ENCODE measurements at regions not wholly inside any gene's neighbourhood (a gene's known extent, or its start where the extent isn't known, plus 50 kb on each side); places are given as distances from the start of the nearest gene placed in this dataset.

DNA sequence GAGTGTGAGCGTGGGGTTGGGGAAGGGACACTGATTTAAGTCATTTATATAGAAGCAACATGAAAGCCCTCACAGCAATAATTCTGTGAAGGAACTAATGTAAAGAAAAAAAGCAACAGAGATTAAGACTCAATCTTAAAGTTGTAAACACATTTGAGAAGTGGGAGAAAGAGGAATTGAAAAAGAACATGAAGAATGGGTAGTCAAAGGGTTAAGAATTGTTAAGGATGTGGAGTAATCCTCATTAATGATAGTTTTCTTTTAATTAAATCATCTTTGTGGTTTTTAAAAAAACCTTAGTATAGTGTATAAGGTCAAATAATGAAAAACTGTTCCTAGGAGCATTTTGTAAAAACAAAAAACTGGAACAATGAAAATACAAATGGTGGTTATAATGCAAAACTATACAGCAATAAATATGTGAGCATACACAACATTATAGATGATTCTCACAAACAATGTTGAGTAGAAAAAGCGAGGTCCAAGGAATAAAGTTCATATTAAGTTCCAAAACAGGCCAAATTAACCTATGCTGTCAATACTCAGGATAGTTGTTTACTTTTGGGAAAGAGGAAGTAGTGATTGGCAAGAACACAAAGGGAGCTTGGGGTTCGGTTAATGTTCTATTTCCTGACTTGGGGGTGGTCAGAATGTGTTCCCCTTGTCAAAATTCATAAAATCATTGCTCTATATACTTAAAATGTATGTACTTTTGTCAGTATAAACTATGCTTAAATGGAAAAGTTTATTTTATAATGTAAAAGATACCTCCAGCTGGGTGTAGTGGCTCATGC, 120.4 kb upstream of the ATF7IP start:
- no peak overlapping the region for H4K91ac ChIP-seq (ENCODE audit: insufficient read length, low read depth, low read length)
- no peak overlapping the region for H3K4me2 ChIP-seq (ENCODE audit: insufficient read depth, insufficient read length, low read length)
- Mint-ChIP-seq H3K27ac (peak overlapping the region in 1 of 3 experiments; percentile 65; a peak in 1 of 7 replicates), H3K4me1 (peaks cover 21 to 23% of the 10 kb centered on the region in 2 experiments), H3K4me3 (no peak overlapping the region), H3K9me3 (peaks cover 15 to 24% of the 10 kb centered on the region in 2 experiments), H3K27me3 (ENCODE audit: low read depth) (no peaks in the 10 kb centered on the region), H3K36me3 (ENCODE audit: insufficient read depth in 1 of 3, low read depth in 3 of 3) (peaks cover 3 to 9% (median 6%) of the 10 kb centered on the region in 3 experiments)
- no peak overlapping the region for H3K23ac ChIP-seq (ENCODE audit: insufficient read length, low read depth, low read length)
- H3K9ac ChIP-seq (ENCODE audit: extremely low read depth, insufficient read length, low read length), result no peak overlapping the region
- H2BK12ac ChIP-seq (ENCODE audit: insufficient read length, low read depth, low read length), result no peak overlapping the region
- H2BK20ac ChIP-seq (ENCODE audit: low read depth, low read length, poor library complexity, severe bottlenecking), result no peak overlapping the region
- no peak overlapping the region for H2BK120ac ChIP-seq (ENCODE audit: low read depth, low read length, poor library complexity, severe bottlenecking)
- no peak overlapping the region for H3K14ac ChIP-seq (ENCODE audit: insufficient read depth, low read length)
- H2BK15ac ChIP-seq (ENCODE audit: low read depth, low read length), result no peak overlapping the region
- H3K4ac ChIP-seq (ENCODE audit: low read depth, low read length), result no peak overlapping the region
- no peak overlapping the region for H3T11ph ChIP-seq (ENCODE audit: low read length)
- H3K23me2 ChIP-seq (ENCODE audit: insufficient read length, low read depth, low read length, poor library complexity, severe bottlenecking), result no peaks in the 10 kb centered on the region
- H3K27ac ChIP-seq (ENCODE audit: insufficient read length, low read depth, low read length), result no peak overlapping the region
- H4K8ac ChIP-seq (replicated peaks; ENCODE audit: insufficient read length, low read depth, low read length), result no peak overlapping the region
- no peak overlapping the region for H3K18ac ChIP-seq (ENCODE audit: insufficient read length, low read depth, low read length)
- H3K56ac ChIP-seq (ENCODE audit: insufficient read length, low read depth, low read length), result no peak overlapping the region
- TF ChIP-seq, protein P1, sequence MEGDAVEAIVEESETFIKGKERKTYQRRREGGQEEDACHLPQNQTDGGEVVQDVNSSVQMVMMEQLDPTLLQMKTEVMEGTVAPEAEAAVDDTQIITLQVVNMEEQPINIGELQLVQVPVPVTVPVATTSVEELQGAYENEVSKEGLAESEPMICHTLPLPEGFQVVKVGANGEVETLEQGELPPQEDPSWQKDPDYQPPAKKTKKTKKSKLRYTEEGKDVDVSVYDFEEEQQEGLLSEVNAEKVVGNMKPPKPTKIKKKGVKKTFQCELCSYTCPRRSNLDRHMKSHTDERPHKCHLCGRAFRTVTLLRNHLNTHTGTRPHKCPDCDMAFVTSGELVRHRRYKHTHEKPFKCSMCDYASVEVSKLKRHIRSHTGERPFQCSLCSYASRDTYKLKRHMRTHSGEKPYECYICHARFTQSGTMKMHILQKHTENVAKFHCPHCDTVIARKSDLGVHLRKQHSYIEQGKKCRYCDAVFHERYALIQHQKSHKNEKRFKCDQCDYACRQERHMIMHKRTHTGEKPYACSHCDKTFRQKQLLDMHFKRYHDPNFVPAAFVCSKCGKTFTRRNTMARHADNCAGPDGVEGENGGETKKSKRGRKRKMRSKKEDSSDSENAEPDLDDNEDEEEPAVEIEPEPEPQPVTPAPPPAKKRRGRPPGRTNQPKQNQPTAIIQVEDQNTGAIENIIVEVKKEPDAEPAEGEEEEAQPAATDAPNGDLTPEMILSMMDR (conservative IDR thresholded peaks at IDR 0.05), result no peak
- H3K9me3 ChIP-seq (ENCODE audit: control insufficient read depth, low read depth, low read length), result no peaks in the 10 kb centered on the region
- no peaks in the 10 kb centered on the region for H3K79me1 ChIP-seq (ENCODE audit: insufficient read depth, low read depth, low read length, poor library complexity, severe bottlenecking)
- no peaks in the 10 kb centered on the region for H3K27me3 ChIP-seq (ENCODE audit: insufficient read depth, low read length)
- H3K4me1 ChIP-seq (ENCODE audit: insufficient read depth, low read length), result peaks cover 3% of the 10 kb centered on the region; the same call in 1 of the 2 replicates
- no peak overlapping the region for H4K5ac ChIP-seq (ENCODE audit: insufficient read length, low read depth, low read length)
- no peak overlapping the region for H2BK5ac ChIP-seq (ENCODE audit: insufficient read length, low read length)
- H3K79me2 ChIP-seq (ENCODE audit: insufficient read depth, low read length), result no peaks in the 10 kb centered on the region
- H2AK5ac ChIP-seq (ENCODE audit: insufficient read length, low read length), result no peak overlapping the region
- no CpG with 5 or more reads among the region's 3 CpGs for WGBS (ENCODE audit: extremely low coverage, insufficient read length, low lambda C conversion rate)
- no peaks in the 10 kb centered on the region for H4K20me1 ChIP-seq (ENCODE audit: control insufficient read depth, insufficient read depth, insufficient read length)
- DNase-seq, result no peak
- H2AFZ ChIP-seq (ENCODE audit: low read length), result no peak overlapping the region
